OCI-LY1 (cell line): ENCODE measurements at regions not wholly inside any gene's neighbourhood (a gene's known extent, or its start where the extent isn't known, plus 50 kb on each side); places are given as distances from the start of the nearest gene placed in this dataset.

Experiments
- H2AFZ ChIP-seq: fragments of 200-600 bp; sonication (generic), shearing (Covaris generic); 2 replicates; pipeline ENCODE4 v1.6.0; 2014; ENCODE audit warnings: antibody characterized with exemption, mild to moderate bottlenecking, low read length
- H3F3A ChIP-seq: fragments of 200-600 bp; sonication (generic), shearing (Covaris generic); 2 replicates; pipeline ENCODE4 v1.6.0; 2014; ENCODE audit warnings: mild to moderate bottlenecking, antibody characterized with exemption, low read length, moderate library complexity; ENCODE audit not compliant: insufficient read depth
- H3K27ac ChIP-seq: fragments of 200-600 bp; sonication (generic); 2 replicates; pipeline ENCODE4 v1.5.1; 2014; ENCODE audit warnings: low read length, mixed run types, mild to moderate bottlenecking, low read depth; ENCODE audit not compliant: poor library complexity, severe bottlenecking
- H3K27me3 ChIP-seq: fragments of 200-600 bp; sonication (generic); 2 replicates; pipeline ENCODE4 v1.6.0; 2014; ENCODE audit warnings: antibody characterized with exemption, mild to moderate bottlenecking, low read length, moderate library complexity; ENCODE audit not compliant: insufficient read depth
- H3K36me3 ChIP-seq: fragments of 200-600 bp; sonication (generic); 2 replicates; pipeline ENCODE4 v1.6.1; 2014; ENCODE audit warnings: mild to moderate bottlenecking, antibody characterized with exemption, low read length, moderate library complexity, mixed read lengths; ENCODE audit not compliant: insufficient read depth
- H3K4me1 ChIP-seq: fragments of 200-600 bp; sonication (generic); 2 replicates; pipeline ENCODE4 v1.5.1; 2014; ENCODE audit warnings: mild to moderate bottlenecking, low read length, moderate library complexity; ENCODE audit not compliant: insufficient read depth, severe bottlenecking
- H3K4me2 ChIP-seq: fragments of 200-600 bp; sonication (generic), shearing (Covaris generic); 2 replicates; pipeline ENCODE4 v1.6.1; 2014; ENCODE audit warnings: low read length
- H3K4me3 ChIP-seq: fragments of 200-600 bp; sonication (generic); 2 replicates; pipeline ENCODE4 v1.5.1; 2014; ENCODE audit warnings: low read length, low read depth, mild to moderate bottlenecking, mixed read lengths; ENCODE audit not compliant: poor library complexity, severe bottlenecking
- H3K79me2 ChIP-seq: fragments of 200-600 bp; shearing (Covaris generic); 2 replicates; pipeline ENCODE4 v1.6.1; 2016; ENCODE audit warnings: mixed run types, low read length, mixed read lengths; ENCODE audit not compliant: insufficient read depth
- H3K9ac ChIP-seq: fragments of 200-600 bp; sonication (generic), shearing (Covaris generic); 2 replicates; pipeline ENCODE4 v1.6.1; 2014; ENCODE audit warnings: mild to moderate bottlenecking, low read length, mixed read lengths
- H3K9me2 ChIP-seq: fragments of 200-600 bp; sonication (generic), shearing (Covaris generic); 2 replicates; pipeline ENCODE4 v1.6.1; 2014; ENCODE audit warnings: low read depth, mild to moderate bottlenecking, low read length, mixed read lengths
- H3K9me3 ChIP-seq: fragments of 200-600 bp; shearing (Covaris generic); 2 replicates; pipeline ENCODE4 v1.6.1; 2014; ENCODE audit warnings: low read length, mixed read lengths
- H4K20me1 ChIP-seq: fragments of 200-600 bp; sonication (generic), shearing (Covaris generic); 2 replicates; pipeline ENCODE4 v1.6.0; 2016; ENCODE audit warnings: mild to moderate bottlenecking, low read length; ENCODE audit not compliant: insufficient read depth
- EZH2 ChIP-seq: fragments of 200-600 bp; sonication (generic), shearing (Covaris generic); IDR thresholded peaks from 2 replicates; pipeline ENCODE4 v1.8.0; 2017; ENCODE audit warnings: borderline replicate concordance, mixed run types, mild to moderate bottlenecking, antibody characterized with exemption, low read length, moderate library complexity, mixed read lengths
- TF ChIP-seq, protein P1 (sequence below): fragments of 200-600 bp; sonication (generic), shearing (Covaris generic); IDR thresholded peaks from 2 replicates; pipeline ENCODE4 v1.5.1; 2017; ENCODE audit warnings: mild to moderate bottlenecking, antibody characterized with exemption, low read length, moderate library complexity, mixed read lengths

DNA sequence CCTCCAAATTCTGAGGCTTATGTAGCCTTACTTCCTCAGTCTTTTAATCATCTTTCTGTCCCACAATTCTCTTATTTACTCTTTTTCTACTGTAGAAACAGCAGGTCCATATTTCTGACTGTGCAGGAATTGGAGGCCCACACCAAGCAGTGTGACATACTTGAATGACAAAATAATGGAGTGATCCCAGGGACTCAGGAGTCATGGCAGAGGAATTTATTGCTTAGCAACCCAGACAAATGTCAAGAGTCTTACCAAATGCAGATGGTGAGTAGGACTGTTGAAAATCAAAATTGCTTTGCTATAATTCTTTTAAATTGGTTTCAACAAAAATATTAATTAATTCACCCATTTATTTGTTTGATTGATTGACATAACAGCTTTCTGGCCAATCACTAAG, 59.9 kb downstream of the HTR1B start:
- Histone ChIP-seq H3K9me2 (no peaks in the 10 kb centered on the region), H3K4me3 (no peak overlapping the region), H3K9me3 (no peaks in the 10 kb centered on the region), H3K4me1 (no peaks in the 10 kb centered on the region), H3K4me2 (no peak overlapping the region), H2AFZ (no peak overlapping the region), H3K27me3 (no peaks in the 10 kb centered on the region), H3K27ac (no peak overlapping the region), H3K9ac (no peak overlapping the region), H3F3A (no peaks in the 10 kb centered on the region), H4K20me1 (no peaks in the 10 kb centered on the region), H3K36me3 (no peaks in the 10 kb centered on the region), H3K79me2 (no peaks in the 10 kb centered on the region)
- no peak for TF ChIP-seq EZH2
- TF ChIP-seq, protein P1, sequence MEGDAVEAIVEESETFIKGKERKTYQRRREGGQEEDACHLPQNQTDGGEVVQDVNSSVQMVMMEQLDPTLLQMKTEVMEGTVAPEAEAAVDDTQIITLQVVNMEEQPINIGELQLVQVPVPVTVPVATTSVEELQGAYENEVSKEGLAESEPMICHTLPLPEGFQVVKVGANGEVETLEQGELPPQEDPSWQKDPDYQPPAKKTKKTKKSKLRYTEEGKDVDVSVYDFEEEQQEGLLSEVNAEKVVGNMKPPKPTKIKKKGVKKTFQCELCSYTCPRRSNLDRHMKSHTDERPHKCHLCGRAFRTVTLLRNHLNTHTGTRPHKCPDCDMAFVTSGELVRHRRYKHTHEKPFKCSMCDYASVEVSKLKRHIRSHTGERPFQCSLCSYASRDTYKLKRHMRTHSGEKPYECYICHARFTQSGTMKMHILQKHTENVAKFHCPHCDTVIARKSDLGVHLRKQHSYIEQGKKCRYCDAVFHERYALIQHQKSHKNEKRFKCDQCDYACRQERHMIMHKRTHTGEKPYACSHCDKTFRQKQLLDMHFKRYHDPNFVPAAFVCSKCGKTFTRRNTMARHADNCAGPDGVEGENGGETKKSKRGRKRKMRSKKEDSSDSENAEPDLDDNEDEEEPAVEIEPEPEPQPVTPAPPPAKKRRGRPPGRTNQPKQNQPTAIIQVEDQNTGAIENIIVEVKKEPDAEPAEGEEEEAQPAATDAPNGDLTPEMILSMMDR, result no peak

DNA sequence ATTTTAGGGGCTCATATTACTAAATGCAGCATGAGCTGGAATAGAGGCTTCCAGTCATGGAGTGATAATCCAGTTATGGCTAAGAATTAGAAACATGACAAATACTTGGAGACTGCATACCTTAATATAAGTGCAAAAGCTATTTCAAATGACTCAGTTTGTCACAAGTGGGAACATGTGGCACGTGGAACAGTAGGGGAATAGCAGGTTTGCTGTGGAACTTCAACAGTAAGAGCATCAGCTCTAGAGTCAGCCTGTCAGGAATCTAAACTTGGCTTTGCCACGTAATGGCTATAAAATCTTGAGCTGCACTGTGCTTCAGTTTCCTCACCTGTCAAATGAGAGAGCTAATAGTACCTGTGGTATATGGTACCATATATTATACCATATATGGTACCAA, 62.1 kb downstream of the HTR1B start:
- no peaks in the 10 kb centered on the region for H3F3A ChIP-seq
- no peak overlapping the region for H3K9ac ChIP-seq
- TF ChIP-seq, protein P1, result no peak
- TF ChIP-seq EZH2, result no peak
- H3K27me3 ChIP-seq, result no peaks in the 10 kb centered on the region
- H2AFZ ChIP-seq, result no peak overlapping the region
- H3K4me1 ChIP-seq, result no peaks in the 10 kb centered on the region
- no peak overlapping the region for H3K4me2 ChIP-seq
- no peaks in the 10 kb centered on the region for H3K79me2 ChIP-seq
- H3K4me3 ChIP-seq, result no peak overlapping the region
- H4K20me1 ChIP-seq, result no peaks in the 10 kb centered on the region
- H3K9me3 ChIP-seq, result no peaks in the 10 kb centered on the region
- H3K27ac ChIP-seq, result no peak overlapping the region
- no peaks in the 10 kb centered on the region for H3K36me3 ChIP-seq
- no peaks in the 10 kb centered on the region for H3K9me2 ChIP-seq

DNA sequence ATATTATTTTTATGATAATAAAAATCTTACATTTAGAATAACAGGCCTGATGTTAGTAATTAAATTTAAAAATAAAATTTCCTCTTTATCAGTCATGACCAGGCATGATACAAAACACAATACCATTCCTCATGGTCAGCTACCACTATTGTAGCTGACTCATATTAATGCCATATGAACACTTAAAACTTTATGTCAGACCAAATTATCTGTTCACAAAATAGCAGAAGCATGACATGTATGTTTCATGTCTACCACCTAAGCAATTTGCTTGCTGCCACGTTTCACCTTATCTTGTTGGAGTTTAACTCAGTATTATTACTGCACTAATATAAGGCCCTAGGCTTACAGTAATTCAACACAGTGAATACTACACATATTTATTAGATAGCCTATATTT, 65.7 kb downstream of the HTR1B start:
- H2AFZ ChIP-seq, result no peak overlapping the region
- no peaks in the 10 kb centered on the region for H3F3A ChIP-seq
- no peaks in the 10 kb centered on the region for H3K79me2 ChIP-seq
- no peak overlapping the region for H3K9ac ChIP-seq
- no peak overlapping the region for H3K27ac ChIP-seq
- no peaks in the 10 kb centered on the region for H3K27me3 ChIP-seq
- TF ChIP-seq, protein P1, result no peak
- TF ChIP-seq EZH2, result no peak
- H3K36me3 ChIP-seq, result no peaks in the 10 kb centered on the region
- no peaks in the 10 kb centered on the region for H3K9me2 ChIP-seq
- H3K4me2 ChIP-seq, result no peak overlapping the region
- H3K4me3 ChIP-seq, result no peak overlapping the region
- H4K20me1 ChIP-seq, result no peaks in the 10 kb centered on the region
- no peaks in the 10 kb centered on the region for H3K9me3 ChIP-seq
- no peaks in the 10 kb centered on the region for H3K4me1 ChIP-seq
